ENCODE measurements at regions not wholly inside any gene's neighbourhood (a gene's known extent, or its start where the extent isn't known, plus 50 kb on each side); places are given as distances from the start of the nearest gene placed in this dataset.

GRCh38 chr12:24488091-24488596 lies 460.8 kb downstream of the BCAT1 start:
- Histone ChIP-seq H3K4me3 (ENCODE audit: low read depth, low read length, poor library complexity, severe bottlenecking) (no peak overlapping the region), H3F3A (ENCODE audit: insufficient read depth, low read length) (no peaks in the 10 kb centered on the region), H3K4me1 (ENCODE audit: insufficient read depth, low read length, severe bottlenecking) (no peaks in the 10 kb centered on the region), H2AFZ (ENCODE audit: low read length) (no peak overlapping the region), H3K27ac (ENCODE audit: low read depth, low read length, poor library complexity, severe bottlenecking) (no peak overlapping the region), H4K20me1 (ENCODE audit: insufficient read depth, low read length) (no peaks in the 10 kb centered on the region), H3K4me2 (ENCODE audit: low read length) (no peak overlapping the region), H3K27me3 (ENCODE audit: insufficient read depth, low read length) (no peaks in the 10 kb centered on the region), H3K9me2 (ENCODE audit: low read depth, low read length) (no peaks in the 10 kb centered on the region), H3K36me3 (ENCODE audit: insufficient read depth, low read length) (no peaks in the 10 kb centered on the region), H3K79me2 (ENCODE audit: insufficient read depth, low read length) (no peaks in the 10 kb centered on the region), H3K9me3 (ENCODE audit: low read length) (no peaks in the 10 kb centered on the region), H3K9ac (ENCODE audit: low read length) (no peak overlapping the region)
- no peak for TF ChIP-seq EZH2 (IDR thresholded peaks at IDR 0.05; ENCODE audit: borderline replicate concordance, low read length)
- no peak for TF ChIP-seq CTCF (IDR thresholded peaks at IDR 0.05; ENCODE audit: low read length)

GRCh38 chr12:24487606-24488005 lies 461.3 kb downstream of the BCAT1 start:
- TF ChIP-seq CTCF (IDR thresholded peaks at IDR 0.05; ENCODE audit: low read length) (no peak), EZH2 (IDR thresholded peaks at IDR 0.05; ENCODE audit: borderline replicate concordance, low read length) (no peak)
- Histone ChIP-seq H4K20me1 (ENCODE audit: insufficient read depth, low read length) (no peaks in the 10 kb centered on the region), H2AFZ (ENCODE audit: low read length) (no peak overlapping the region), H3K36me3 (ENCODE audit: insufficient read depth, low read length) (no peaks in the 10 kb centered on the region), H3K4me3 (ENCODE audit: low read depth, low read length, poor library complexity, severe bottlenecking) (no peak overlapping the region), H3K4me2 (ENCODE audit: low read length) (no peak overlapping the region), H3K9me2 (ENCODE audit: low read depth, low read length) (no peaks in the 10 kb centered on the region), H3F3A (ENCODE audit: insufficient read depth, low read length) (no peaks in the 10 kb centered on the region), H3K79me2 (ENCODE audit: insufficient read depth, low read length) (no peaks in the 10 kb centered on the region), H3K27ac (ENCODE audit: low read depth, low read length, poor library complexity, severe bottlenecking) (no peak overlapping the region), H3K4me1 (ENCODE audit: insufficient read depth, low read length, severe bottlenecking) (no peaks in the 10 kb centered on the region), H3K9me3 (ENCODE audit: low read length) (no peaks in the 10 kb centered on the region), H3K9ac (ENCODE audit: low read length) (no peak overlapping the region), H3K27me3 (ENCODE audit: insufficient read depth, low read length) (no peaks in the 10 kb centered on the region)

DNA sequence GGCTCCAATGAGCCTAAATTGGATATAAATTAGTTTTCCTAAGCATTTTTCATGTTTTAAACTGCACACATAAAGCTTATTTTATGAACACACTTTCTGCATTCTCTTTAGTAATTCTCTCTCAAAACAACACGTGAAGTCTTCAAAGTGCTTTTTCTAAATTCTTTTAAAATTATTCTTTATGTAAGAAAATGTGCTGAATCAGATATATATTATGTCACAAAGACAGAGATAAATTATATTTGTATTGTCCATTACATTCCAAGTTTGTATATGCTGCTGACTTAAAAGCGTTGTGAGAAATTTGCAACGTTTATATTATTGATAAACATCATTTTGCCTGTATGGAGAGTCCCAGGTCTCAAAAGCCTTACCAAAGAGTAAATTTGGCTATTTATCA lies 465.2 kb downstream of the BCAT1 start:
- Histone ChIP-seq H3K36me3 (ENCODE audit: insufficient read depth, low read length) (no peaks in the 10 kb centered on the region), H3K9me2 (ENCODE audit: low read depth, low read length) (no peaks in the 10 kb centered on the region), H3K9ac (ENCODE audit: low read length) (no peak overlapping the region), H3K4me1 (ENCODE audit: insufficient read depth, low read length, severe bottlenecking) (no peaks in the 10 kb centered on the region), H3K4me3 (ENCODE audit: low read depth, low read length, poor library complexity, severe bottlenecking) (no peak overlapping the region), H3K27ac (ENCODE audit: low read depth, low read length, poor library complexity, severe bottlenecking) (no peak overlapping the region), H3K4me2 (ENCODE audit: low read length) (no peak overlapping the region), H3F3A (ENCODE audit: insufficient read depth, low read length) (no peaks in the 10 kb centered on the region), H3K27me3 (ENCODE audit: insufficient read depth, low read length) (no peaks in the 10 kb centered on the region), H2AFZ (ENCODE audit: low read length) (no peak overlapping the region), H3K9me3 (ENCODE audit: low read length) (no peaks in the 10 kb centered on the region), H4K20me1 (ENCODE audit: insufficient read depth, low read length) (no peaks in the 10 kb centered on the region), H3K79me2 (ENCODE audit: insufficient read depth, low read length) (no peaks in the 10 kb centered on the region)
- TF ChIP-seq CTCF (IDR thresholded peaks at IDR 0.05; ENCODE audit: low read length) (no peak), EZH2 (IDR thresholded peaks at IDR 0.05; ENCODE audit: borderline replicate concordance, low read length) (no peak)
